ENCODE measurements at regions not wholly inside any gene's neighbourhood (a gene's known extent, or its start where the extent isn't known, plus 50 kb on each side); places are given as distances from the start of the nearest gene placed in this dataset.

DNA sequence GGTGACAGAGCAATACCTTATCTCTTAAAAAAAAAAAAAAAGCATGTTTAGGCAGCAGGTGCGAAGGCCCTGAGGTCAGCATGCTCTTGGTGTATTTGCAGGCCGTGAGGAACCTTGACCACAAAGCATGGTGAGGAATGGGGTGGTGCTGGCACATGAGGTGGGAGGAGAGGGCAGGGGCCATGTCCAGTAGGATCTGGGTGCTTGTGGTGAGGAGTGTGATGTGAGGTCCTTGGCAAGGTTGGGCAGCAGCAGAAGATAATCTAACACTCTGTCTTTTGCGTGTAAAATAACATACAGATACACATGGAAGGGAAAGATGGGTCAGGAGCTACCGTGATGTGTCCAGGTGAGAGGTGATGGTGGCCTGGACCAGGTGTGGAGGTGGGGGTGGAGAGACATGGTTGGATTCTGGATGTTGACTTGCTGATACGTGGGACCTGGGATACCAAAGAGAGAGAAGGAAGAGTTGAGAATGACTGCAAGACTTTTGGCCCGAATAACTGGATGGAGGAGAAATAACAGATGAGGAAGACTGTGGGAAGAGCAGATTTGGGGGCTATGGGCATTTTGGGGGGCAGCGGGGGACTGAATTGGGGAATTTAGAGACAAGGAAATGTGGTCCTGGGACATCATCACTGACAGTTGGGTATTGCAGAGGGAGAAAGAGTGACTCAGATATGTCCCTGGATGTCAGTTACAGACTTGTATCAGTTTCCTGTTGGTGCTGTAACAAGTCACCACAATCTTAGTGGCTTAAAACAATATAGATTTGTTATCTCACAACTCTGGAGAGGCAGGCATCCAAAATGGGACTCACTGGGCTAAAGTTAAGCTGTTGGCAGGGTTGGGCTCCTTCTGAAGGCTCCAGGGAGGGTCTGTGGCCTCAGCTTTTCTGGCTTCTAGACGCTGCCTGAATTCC is 274.9 kb downstream of the HAPSTR1 start:
- H3K4me3 ChIP-seq (ENCODE audit: low read depth, low read length): no peak overlapping the region
- TF ChIP-seq, protein P1, sequence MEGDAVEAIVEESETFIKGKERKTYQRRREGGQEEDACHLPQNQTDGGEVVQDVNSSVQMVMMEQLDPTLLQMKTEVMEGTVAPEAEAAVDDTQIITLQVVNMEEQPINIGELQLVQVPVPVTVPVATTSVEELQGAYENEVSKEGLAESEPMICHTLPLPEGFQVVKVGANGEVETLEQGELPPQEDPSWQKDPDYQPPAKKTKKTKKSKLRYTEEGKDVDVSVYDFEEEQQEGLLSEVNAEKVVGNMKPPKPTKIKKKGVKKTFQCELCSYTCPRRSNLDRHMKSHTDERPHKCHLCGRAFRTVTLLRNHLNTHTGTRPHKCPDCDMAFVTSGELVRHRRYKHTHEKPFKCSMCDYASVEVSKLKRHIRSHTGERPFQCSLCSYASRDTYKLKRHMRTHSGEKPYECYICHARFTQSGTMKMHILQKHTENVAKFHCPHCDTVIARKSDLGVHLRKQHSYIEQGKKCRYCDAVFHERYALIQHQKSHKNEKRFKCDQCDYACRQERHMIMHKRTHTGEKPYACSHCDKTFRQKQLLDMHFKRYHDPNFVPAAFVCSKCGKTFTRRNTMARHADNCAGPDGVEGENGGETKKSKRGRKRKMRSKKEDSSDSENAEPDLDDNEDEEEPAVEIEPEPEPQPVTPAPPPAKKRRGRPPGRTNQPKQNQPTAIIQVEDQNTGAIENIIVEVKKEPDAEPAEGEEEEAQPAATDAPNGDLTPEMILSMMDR (IDR thresholded peaks at IDR 0.05; ENCODE audit: insufficient read depth, low read length): no peak
- DNase-seq (ENCODE audit: low read depth): no peak

DNA sequence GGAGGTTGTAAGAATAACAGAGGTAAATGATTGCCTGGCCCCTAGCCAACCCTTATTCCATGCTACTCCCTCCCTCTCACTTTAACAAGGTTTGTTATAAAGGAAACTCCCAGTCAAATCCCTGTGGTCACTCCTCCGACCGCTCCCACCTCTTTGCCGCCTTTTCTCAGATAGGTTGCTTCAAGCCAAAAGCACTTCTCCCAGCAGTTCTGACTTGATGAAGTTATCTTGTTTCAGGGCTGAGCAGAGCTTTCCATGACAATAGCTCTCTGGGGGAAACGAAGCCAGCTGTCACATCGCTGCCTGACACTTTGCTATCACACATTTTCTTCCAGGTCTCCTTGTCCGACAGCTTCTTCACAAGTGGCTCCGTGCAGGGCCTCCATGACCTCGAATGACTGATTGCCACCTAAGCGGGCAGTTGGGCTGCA is 278.6 kb downstream of the HAPSTR1 start:
- no peak overlapping the region for H3K4me3 ChIP-seq (ENCODE audit: low read depth, low read length)

GRCh38 chr16:9371713-9372448 is 280.4 kb downstream of the HAPSTR1 start:
- H3K4me3 ChIP-seq (ENCODE audit: low read depth, low read length): no peak overlapping the region
- TF ChIP-seq, protein P1 (IDR thresholded peaks at IDR 0.05; ENCODE audit: insufficient read depth, low read length): no peak
- no peak for DNase-seq (ENCODE audit: low read depth)

More for the DNA sequence above, 278.6 kb downstream of the HAPSTR1 start:
- no peak for DNase-seq (ENCODE audit: low read depth)
- TF ChIP-seq, protein P1 (IDR thresholded peaks at IDR 0.05; ENCODE audit: insufficient read depth, low read length): no peak

DNA sequence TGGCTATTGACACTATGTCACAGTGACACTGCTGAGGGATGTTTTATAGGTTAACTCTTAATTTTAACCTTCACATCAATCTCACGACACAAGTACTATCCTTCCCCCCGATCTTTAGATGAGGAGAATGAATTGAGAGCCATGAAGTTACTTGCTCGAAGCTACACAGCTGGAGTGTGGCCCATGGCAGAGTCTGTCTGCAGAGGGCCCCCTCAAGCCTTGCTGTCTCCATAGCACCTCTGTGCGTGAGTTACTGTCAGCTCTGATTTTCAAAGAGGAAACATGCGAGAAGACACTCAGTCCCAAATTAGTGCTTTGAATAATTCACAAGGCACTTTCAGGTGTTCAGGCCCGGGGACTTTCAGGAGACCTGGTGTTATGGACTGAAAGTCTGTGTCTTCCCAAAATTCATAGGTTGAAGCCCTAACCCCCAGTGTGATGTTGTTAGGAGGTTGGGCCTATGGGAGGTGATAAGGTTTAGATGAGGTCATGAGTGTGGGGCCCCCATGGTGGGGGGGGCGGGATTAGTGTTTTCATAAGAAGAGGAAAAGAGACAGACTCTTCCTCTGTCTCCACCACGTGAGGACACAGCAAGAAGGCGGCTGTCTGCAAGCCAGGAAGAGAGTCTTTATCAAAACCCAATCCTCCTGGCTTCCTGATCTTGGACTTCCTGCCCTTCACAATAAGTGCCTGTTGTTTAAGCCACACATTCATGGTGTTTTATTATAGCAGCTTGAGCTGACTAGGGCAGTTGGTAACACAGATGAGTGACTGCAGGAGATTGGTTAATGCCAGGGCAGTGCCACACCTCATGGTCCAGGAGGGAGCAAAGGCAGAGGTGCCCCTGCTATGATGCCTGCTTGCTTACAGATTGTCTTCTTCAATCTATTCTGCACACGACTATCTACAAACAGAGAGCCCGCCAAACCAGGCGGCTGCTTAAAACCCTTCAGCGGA is 281.8 kb downstream of the HAPSTR1 start:
- DNase-seq (ENCODE audit: low read depth): no peak
- no peak overlapping the region for H3K4me3 ChIP-seq (ENCODE audit: low read depth, low read length)
- TF ChIP-seq, protein P1 (IDR thresholded peaks at IDR 0.05; ENCODE audit: insufficient read depth, low read length): no peak

GRCh38 chr16:9374061-9374460 is 282.6 kb downstream of the HAPSTR1 start:
- no peak overlapping the region for H3K4me3 ChIP-seq (ENCODE audit: low read depth, low read length)
- TF ChIP-seq, protein P1 (IDR thresholded peaks at IDR 0.05; ENCODE audit: insufficient read depth, low read length): no peak
- DNase-seq (ENCODE audit: low read depth): no peak

GRCh38 chr16:9378876-9379275 is 287.4 kb downstream of the HAPSTR1 start:
- TF ChIP-seq, protein P1 (IDR thresholded peaks at IDR 0.05; ENCODE audit: insufficient read depth, low read length): no peak
- DNase-seq (ENCODE audit: low read depth): no peak
- no peak overlapping the region for H3K4me3 ChIP-seq (ENCODE audit: low read depth, low read length)

Data from fibroblast of the aortic adventitia (primary cell).